WTC11 (cell line): ENCODE measurements at regions not wholly inside any gene's neighbourhood (a gene's known extent, or its start where the extent isn't known, plus 50 kb on each side); places are given as distances from the start of the nearest gene placed in this dataset.

Experiments used
- FOXJ3 ChIP-seq: sonication (generic); formaldehyde crosslinking; IDR thresholded peaks from 2 replicates; pipeline ENCODE4 v1.9.0; 2021; ENCODE audit warnings: missing genetic modification reagents, mild to moderate bottlenecking, borderline replicate concordance
- GABPB1 ChIP-seq: sonication (generic); formaldehyde crosslinking; IDR thresholded peaks from 2 replicates; pipeline ENCODE4 v1.8.1; 2023; ENCODE audit warnings: mild to moderate bottlenecking, missing genetic modification reagents
- HMGA2 ChIP-seq: fragments of 250-450 bp; sonication (Bioruptor Pico); IDR thresholded peaks from 2 replicates; pipeline ENCODE4 v1.4.0; 2021; ENCODE audit warnings: mild to moderate bottlenecking, moderate library complexity
- MXD4 ChIP-seq: fragments of 250-450 bp; sonication (Bioruptor Pico); IDR thresholded peaks from 2 replicates; pipeline ENCODE4 v1.8.0; 2021; ENCODE audit warnings: mild to moderate bottlenecking, moderate library complexity, borderline replicate concordance
- SMAD3 ChIP-seq: sonication (generic); formaldehyde crosslinking; IDR thresholded peaks from 2 replicates; pipeline ENCODE4 v1.8.0; 2022; ENCODE audit warnings: missing genetic modification reagents, mild to moderate bottlenecking, borderline replicate concordance
- TF ChIP-seq, protein P1 (sequence below): sonication (generic); formaldehyde crosslinking; IDR thresholded peaks from 2 replicates; pipeline ENCODE4 v1.8.0; 2023; ENCODE audit warnings: mild to moderate bottlenecking, missing genetic modification reagents
- TF ChIP-seq, protein P2 (sequence below): sonication (generic); formaldehyde crosslinking; conservative IDR thresholded peaks from 2 replicates; pipeline ENCODE4 v1.8.1; 2022; ENCODE audit warnings: mild to moderate bottlenecking, missing genetic modification reagents
- TF ChIP-seq, protein P3 (sequence below): sonication (generic); formaldehyde crosslinking; IDR thresholded peaks from 2 replicates; pipeline ENCODE4 v1.8.1; 2022; ENCODE audit warnings: low read depth, mild to moderate bottlenecking, moderate library complexity, missing genetic modification reagents, borderline replicate concordance
- TF ChIP-seq, protein P4 (sequence below): fragments of 200-600 bp; IDR thresholded peaks from 2 replicates; pipeline ENCODE4 v1.8.0; 2022; ENCODE audit warnings: antibody characterized with exemption
- TF ChIP-seq, protein P5 (sequence below): sonication (generic); formaldehyde crosslinking; IDR thresholded peaks from 2 replicates; pipeline ENCODE4 v1.8.1; 2022; ENCODE audit warnings: missing genetic modification reagents, borderline replicate concordance

DNA sequence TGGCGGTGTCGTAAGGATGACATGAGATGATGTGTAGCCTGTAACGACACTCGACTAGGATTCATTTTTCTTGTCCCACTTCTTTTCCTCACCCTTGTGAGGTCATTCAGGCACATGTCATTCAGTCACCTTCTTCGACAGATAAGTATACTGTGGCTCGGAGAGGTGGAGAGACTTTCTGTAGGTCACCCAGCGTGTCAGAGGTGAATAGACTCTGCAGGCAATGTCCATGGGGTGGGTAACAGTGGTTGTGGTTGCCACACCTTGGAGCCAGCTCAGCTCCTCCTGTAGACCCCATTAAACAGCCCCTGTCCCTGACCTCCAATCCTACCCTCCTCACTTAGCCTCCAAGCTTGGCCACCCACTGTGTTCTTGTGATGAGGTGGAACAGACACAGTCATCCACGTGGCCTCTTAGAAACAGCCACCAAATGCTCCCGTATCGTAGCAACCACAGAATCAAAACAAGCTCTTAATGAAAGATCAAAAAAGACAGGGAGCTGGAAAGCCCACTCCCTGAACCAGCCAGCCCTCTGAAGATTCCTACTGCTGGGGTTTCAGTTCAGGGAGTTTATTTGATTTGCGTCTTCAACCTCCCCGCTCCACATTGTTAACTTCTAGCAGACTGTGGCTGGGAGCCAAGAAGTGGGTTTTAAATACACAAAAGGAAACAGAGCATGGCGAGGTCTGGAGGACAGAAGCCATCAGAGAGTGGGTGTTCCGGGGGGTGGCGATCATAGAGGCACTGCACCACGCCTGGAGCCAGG lies 89.0 kb upstream of the GRK3 start:
- TF ChIP-seq, protein P1, sequence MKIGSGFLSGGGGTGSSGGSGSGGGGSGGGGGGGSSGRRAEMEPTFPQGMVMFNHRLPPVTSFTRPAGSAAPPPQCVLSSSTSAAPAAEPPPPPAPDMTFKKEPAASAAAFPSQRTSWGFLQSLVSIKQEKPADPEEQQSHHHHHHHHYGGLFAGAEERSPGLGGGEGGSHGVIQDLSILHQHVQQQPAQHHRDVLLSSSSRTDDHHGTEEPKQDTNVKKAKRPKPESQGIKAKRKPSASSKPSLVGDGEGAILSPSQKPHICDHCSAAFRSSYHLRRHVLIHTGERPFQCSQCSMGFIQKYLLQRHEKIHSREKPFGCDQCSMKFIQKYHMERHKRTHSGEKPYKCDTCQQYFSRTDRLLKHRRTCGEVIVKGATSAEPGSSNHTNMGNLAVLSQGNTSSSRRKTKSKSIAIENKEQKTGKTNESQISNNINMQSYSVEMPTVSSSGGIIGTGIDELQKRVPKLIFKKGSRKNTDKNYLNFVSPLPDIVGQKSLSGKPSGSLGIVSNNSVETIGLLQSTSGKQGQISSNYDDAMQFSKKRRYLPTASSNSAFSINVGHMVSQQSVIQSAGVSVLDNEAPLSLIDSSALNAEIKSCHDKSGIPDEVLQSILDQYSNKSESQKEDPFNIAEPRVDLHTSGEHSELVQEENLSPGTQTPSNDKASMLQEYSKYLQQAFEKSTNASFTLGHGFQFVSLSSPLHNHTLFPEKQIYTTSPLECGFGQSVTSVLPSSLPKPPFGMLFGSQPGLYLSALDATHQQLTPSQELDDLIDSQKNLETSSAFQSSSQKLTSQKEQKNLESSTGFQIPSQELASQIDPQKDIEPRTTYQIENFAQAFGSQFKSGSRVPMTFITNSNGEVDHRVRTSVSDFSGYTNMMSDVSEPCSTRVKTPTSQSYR (CRISPR knock-in tag): no peak
- TF ChIP-seq GABPB1 (CRISPR knock-in tag) (no peak), FOXJ3 (CRISPR knock-in tag) (no peak), SMAD3 (CRISPR knock-in tag) (no peak), HMGA2 (CRISPR knock-in tag) (no peak), MXD4 (no peak)
- TF ChIP-seq, protein P2, sequence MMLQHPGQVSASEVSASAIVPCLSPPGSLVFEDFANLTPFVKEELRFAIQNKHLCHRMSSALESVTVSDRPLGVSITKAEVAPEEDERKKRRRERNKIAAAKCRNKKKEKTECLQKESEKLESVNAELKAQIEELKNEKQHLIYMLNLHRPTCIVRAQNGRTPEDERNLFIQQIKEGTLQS (CRISPR knock-in tag): no peak
- TF ChIP-seq, protein P3, sequence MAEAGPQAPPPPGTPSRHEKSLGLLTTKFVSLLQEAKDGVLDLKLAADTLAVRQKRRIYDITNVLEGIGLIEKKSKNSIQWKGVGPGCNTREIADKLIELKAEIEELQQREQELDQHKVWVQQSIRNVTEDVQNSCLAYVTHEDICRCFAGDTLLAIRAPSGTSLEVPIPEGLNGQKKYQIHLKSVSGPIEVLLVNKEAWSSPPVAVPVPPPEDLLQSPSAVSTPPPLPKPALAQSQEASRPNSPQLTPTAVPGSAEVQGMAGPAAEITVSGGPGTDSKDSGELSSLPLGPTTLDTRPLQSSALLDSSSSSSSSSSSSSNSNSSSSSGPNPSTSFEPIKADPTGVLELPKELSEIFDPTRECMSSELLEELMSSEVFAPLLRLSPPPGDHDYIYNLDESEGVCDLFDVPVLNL (CRISPR knock-in tag): no peak
- TF ChIP-seq, protein P4, sequence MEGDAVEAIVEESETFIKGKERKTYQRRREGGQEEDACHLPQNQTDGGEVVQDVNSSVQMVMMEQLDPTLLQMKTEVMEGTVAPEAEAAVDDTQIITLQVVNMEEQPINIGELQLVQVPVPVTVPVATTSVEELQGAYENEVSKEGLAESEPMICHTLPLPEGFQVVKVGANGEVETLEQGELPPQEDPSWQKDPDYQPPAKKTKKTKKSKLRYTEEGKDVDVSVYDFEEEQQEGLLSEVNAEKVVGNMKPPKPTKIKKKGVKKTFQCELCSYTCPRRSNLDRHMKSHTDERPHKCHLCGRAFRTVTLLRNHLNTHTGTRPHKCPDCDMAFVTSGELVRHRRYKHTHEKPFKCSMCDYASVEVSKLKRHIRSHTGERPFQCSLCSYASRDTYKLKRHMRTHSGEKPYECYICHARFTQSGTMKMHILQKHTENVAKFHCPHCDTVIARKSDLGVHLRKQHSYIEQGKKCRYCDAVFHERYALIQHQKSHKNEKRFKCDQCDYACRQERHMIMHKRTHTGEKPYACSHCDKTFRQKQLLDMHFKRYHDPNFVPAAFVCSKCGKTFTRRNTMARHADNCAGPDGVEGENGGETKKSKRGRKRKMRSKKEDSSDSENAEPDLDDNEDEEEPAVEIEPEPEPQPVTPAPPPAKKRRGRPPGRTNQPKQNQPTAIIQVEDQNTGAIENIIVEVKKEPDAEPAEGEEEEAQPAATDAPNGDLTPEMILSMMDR: no peak
- TF ChIP-seq, protein P5, sequence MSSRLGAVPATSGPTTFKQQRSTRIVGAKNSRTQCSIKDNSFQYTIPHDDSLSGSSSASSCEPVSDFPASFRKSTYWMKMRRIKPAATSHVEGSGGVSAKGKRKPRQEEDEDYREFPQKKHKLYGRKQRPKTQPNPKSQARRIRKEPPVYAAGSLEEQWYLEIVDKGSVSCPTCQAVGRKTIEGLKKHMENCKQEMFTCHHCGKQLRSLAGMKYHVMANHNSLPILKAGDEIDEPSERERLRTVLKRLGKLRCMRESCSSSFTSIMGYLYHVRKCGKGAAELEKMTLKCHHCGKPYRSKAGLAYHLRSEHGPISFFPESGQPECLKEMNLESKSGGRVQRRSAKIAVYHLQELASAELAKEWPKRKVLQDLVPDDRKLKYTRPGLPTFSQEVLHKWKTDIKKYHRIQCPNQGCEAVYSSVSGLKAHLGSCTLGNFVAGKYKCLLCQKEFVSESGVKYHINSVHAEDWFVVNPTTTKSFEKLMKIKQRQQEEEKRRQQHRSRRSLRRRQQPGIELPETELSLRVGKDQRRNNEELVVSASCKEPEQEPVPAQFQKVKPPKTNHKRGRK (CRISPR knock-in tag): no peak
